Hindlimb muscle (tissue), 1 donor: ENCODE measurements at regions not wholly inside any gene's neighbourhood (a gene's known extent, or its start where the extent isn't known, plus 50 kb on each side); places are given as distances from the start of the nearest gene placed in this dataset.

Experiments used
- DNase-seq: peaks from one replicate; pipeline ENCODE4 v3.0.0-alpha.2; 2013

DNA sequence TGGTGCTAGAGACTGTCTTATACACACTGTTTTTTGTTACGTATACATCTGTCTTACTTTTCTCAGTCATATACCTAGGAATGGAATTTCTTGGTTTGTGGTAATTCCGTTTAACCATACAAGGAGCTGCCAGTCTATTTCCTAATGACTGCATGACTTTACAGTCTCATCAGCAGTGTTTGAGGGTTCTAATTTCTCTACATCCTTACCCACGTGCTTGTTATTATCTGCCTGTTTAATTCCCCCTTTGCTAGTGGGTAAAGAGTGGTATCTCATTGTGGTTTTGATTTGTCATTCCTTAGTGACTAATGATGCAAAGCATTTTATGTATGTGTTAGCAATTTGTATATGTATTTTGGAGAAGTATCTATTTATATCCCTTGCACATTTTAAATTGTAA is 1008.0 kb downstream of the FAM181B start:
- DNase-seq: no peak

- DNase-seq: no peak
Measured at GRCh38 chr11:81717695-81718094, 1016.0 kb downstream of the FAM181B start.

DNA sequence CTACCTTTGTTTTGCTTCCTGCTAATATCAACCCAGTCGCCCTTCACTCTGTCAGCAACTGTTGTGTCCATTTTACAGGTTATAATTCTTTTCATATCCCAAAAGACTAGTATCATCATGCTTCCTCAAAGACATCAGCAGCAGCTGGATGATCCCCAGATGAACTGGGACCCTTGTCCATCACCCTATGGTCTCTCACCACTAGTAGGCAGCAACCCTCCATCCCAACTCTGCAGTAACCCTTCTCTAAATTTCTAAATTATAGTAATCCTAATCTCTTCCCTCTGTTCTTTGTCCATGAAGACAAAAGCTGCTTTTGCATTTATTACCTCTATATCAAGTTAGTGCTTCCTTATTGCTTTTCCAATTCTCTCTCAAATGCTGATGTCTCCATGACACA is 1025.8 kb downstream of the FAM181B start:
- DNase-seq: no peak

- no peak for DNase-seq
Measured at GRCh38 chr11:81705283-81705682, 1028.4 kb downstream of the FAM181B start.

DNA sequence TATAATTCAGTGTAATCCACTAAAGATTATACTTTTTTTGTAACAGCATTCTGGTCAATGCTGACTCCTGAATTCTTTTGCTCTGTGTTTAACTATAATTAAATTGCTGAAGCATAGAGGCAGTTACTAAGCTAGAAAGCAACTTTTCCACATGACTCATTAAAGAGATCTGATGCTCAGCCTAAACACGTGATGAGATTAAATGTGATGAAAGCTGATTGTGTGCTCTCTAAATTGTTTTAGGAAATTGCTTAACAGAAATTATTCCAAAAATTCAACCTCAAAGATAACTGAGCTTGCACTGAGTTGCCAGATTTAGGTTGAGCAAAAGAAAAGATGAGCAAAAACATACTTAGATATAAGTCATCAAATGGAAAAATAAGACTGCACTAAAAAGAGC is 1033.6 kb downstream of the FAM181B start:
- no peak for DNase-seq

- DNase-seq: no peak
Measured at GRCh38 chr11:81687057-81687456, 1046.6 kb downstream of the FAM181B start.

- no peak for DNase-seq
Measured at GRCh38 chr11:81674211-81674610, 1059.5 kb downstream of the FAM181B start.

DNA sequence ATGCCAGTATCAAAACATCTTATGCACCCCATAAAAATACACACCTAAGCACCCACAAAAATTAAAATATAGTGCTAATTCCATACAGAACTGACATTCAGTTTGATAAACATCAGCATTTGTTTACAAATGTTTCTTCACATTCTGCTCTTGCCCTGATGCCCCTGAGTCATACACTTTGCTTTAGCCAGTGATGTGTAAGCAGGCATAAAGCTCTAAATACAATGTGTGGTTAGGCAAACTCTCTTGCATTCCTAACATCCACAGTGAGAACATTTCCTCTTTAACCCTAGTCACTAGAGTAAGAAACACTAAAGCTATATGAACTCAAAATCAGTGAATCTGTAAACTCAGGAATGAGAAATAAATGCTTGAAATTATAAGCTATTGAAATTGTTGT is 1060.7 kb downstream of the FAM181B start:
- DNase-seq: no peak

DNA sequence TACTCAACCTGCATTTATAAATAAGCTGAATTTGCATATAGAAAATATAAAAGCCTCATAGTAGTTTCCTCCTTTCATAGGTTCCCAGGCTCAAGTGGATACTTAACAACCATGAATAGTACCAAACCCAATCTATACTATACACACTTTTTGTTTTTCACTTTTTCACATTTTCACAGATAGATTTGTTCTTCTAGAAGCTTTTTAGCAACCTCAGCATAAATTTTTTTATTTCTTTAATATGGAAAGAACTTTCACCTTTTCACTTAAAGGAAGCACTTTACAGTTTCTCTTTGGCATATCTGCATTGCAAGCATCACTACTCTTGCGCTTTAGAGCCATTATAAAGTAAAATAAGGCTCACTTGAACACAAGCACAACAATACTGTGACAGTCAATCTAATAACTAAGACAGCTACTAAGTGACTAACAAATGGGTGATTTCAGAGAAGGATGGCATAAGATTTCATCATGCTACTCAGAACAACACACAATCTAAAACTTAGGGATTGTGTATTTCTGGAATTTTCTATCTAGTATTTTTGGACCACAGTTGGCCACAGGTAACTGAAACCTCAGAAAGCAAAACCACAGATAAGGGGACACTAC is 1063.6 kb downstream of the FAM181B start:
- DNase-seq: no peak

GRCh38 chr11:81658722-81659121 is 1074.9 kb downstream of the FAM181B start:
- DNase-seq: no peak

DNA sequence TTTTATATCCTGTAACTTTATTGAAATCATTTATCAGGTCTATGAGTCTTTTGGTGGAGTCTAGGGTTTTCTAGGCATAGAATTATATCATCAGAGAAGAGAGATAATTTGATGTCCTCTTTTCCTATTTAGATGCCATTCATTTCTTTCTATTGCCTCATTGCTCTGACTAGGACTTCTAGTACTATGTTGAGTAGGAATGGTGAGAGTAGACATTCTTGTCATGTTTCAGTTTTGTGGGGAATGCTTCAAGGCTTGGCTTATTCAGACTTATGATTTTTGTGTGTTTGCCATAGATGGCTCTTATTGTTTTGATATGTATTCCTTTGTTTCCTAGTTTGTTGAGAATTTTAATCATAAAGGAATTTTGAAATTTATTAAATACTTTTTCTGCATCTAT is 1078.3 kb downstream of the FAM181B start:
- no peak for DNase-seq

GRCh38 chr11:81647374-81647773 is 1086.3 kb downstream of the FAM181B start:
- no peak for DNase-seq

- DNase-seq: no peak
Measured at GRCh38 chr11:81644239-81644840, 1089.3 kb downstream of the FAM181B start.

DNA sequence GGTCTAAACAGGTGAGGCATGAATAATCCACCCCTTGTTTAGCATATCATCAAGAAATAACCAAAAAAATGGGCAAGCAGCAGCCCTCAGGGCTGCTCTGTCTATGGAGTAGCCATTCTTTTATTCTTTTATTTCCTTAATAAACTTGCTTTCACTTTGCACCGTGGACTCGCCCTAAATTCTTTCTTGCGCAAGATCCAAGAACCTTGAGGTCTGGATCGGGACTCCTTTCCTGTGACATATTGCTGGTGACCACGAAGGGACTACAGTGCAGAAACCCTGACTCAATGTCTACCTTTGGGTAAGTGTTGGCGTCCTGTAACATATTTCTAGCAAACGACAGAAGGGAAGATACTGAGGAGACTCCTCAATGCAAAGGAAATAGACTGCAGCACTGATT is 1099.2 kb downstream of the FAM181B start:
- no peak for DNase-seq

DNA sequence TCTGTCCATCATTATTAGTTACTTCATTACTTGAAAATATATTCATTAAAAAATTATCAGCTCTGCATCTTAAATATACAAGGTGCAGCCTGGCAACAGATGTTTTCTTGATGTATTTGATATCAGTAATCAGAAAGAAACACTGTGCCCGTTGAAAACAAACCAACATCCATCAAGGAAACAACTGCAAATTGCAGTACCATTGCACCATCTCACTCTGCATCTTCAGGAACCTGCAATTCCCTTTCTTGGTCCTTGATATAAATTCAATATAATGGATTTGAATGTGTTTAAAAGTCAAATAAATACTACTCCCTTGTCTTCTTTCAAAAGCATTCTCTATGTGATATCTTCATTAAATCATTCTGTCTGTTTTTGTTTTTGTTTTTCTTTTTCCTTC is 1131.2 kb downstream of the FAM181B start:
- DNase-seq: no peak

DNA sequence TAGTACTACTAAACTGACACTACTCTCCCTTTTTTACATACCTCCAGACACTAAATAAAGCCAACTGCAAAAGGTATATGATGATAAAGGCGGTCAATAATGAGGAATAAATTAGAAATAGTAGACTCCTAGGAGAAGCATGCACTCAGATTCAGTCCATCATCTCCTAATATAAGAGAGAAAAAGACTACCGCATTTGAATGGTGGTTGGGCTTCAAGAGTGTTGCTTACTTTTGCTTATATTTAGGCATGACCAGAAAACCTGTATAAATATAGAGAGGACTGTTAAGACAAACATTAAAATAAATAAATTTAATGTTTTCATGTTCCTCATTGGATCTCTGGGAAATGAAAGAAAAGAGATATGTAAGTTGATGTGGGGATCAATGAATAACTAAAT is 1137.0 kb downstream of the FAM181B start:
- DNase-seq: peak; percentile 25

GRCh38 chr11:81585390-81585933 is 1148.2 kb downstream of the FAM181B start:
- no peak for DNase-seq

DNA sequence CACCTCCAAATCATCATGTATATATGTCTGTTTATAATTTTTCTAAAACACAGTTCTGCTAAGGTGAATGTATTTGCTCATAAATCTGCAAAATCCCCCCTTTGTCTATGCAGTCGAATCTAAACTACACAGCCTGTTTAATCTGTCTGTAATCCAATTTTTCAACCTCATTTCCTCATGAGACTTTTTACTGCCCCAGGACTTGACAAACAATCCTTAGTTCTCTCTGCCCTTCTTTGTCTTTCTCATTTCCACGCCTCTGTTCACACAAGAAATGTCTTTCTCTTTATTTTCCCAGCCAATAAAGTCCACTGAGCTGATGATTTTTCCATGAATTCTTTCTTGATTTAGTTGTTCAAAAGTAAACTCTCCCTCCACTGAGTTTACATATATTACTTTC is 1154.3 kb downstream of the FAM181B start:
- DNase-seq: no peak

GRCh38 chr11:81578571-81578970 is 1155.1 kb downstream of the FAM181B start:
- no peak for DNase-seq

DNA sequence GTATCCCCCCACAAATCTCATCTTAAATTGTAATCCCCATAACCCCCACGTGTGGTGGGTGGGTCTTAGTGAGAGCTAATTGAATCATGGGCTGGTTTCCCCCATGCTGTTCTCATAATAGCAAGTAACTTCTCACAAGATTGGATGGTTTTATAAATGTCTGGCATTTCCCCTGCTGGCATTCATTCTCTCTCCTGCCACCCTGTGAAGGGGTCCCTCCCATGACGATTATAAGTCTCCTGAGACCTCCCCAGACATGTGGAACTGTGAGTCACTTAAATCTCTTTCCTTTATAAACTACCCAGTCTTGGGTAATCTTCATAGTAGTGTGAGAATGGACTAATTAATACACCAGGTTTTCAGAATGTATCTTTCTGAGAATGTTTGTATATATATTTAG is 1159.4 kb downstream of the FAM181B start:
- no peak for DNase-seq

DNA sequence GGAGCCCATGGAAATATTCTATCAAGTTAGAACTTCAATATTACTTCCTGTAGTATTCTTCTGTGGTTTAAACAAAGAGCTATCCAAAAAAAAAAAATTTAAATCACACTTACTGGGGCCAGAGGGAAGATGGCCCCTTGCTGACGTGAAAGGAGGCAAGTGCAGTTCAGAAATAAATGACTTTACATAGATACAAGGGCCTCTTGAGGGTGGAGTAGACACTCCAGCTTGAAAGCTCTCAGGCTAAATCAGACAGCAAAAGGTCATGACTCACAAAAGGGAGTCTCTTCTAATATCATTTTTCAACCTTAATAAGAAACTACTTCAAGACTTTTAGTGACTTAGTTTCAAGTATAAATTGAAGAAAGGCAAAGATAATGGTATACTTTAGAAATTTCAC is 1160.3 kb downstream of the FAM181B start:
- no peak for DNase-seq

- DNase-seq: no peak
Measured at GRCh38 chr11:81570669-81571068, 1163.0 kb downstream of the FAM181B start.

GRCh38 chr11:81569999-81570398 is 1163.7 kb downstream of the FAM181B start:
- no peak for DNase-seq

DNA sequence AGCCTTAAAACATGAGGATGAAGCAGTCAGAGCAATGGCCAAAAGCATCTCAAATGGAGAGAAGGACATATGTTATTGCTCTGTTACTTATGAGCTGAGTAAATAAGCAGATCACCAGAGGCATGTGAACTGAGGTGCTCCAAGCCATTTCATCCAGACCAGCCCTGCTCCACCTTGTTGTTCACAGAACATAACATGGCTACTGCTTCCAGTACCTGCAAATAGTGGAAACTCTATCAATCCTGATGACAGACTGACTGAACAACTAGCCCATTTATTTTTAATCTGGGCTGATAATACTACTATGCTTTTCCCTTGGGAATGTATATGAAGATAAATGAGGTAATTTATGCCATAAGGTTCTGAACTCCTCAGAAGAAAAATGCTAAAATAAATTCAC is 1164.7 kb downstream of the FAM181B start:
- no peak for DNase-seq

DNA sequence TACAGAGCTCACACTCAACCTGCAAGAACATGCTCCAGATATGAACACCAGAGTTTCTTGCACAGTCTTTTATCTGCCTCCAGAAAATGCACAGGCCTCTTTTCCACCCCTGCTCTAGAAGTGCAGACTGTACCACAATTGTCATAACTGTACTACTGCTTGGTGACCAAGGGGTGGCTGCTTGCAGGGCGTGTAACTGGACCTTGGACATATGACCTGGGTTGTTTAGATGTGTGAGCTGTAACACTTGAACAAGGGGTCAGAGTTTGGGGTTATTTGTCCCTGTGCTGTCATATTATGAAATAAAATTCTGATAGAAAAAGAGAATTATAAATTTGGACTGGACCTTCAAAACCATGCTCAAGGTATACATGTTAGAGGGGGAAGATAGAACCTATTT is 1185.5 kb downstream of the FAM181B start:
- DNase-seq: no peak
